ENCODE measurements at regions not wholly inside any gene's neighbourhood (a gene's known extent, or its start where the extent isn't known, plus 50 kb on each side); places are given as distances from the start of the nearest gene placed in this dataset.

DNA sequence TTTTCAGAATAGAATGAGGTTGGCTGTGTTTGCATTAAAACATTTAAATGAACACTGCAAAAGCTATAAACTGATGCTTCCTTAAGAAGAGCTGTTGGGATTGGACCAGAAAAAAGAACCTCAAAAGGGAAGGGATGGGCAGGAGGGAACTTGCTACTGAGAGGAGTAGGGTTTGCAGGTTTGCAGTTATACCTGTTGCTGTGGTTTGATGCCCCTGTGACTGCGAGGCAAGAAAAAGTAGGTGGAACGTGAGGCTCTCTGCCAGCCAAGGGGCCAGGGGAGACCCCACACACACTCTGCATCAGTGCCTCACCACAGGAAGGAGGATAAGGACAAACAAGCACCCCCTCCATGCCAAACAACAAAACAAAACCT lies 197.2 kb downstream of the BCAS1 start:
- intact Hi-C loops (cut with DNase I; ENCODE audit: low total_unique reads) = no loop called here
- in situ Hi-C loops (cut with MboI; ENCODE audit: low sequenced_read_pairs in 4 of 4) = loop anchor here in 1 of 4 donors (10.0 kb wide), 1 partner anchor 308 kb away; no protein-coding TSS in a partner anchor
- DNase-seq (no peak), ATAC-seq (no peak)
- Histone ChIP-seq H3K36me3 (no peaks in the 10 kb centered on the region), H3K27me3 (no peaks in the 10 kb centered on the region), H3K4me3 (no peak overlapping the region), H3K27ac (no peak overlapping the region), H3K9me3 (no peaks in the 10 kb centered on the region), H3K4me1 (peaks cover 0 to 8% of the 10 kb centered on the region in 2 donors)
- TF ChIP-seq POLR2A (IDR thresholded peaks at IDR 0.05) = no peak
- TF ChIP-seq CTCF (IDR thresholded peaks at IDR 0.05 in 4 of 5, conservative IDR thresholded peaks at IDR 0.05 in 1 of 5) = no peak

DNA sequence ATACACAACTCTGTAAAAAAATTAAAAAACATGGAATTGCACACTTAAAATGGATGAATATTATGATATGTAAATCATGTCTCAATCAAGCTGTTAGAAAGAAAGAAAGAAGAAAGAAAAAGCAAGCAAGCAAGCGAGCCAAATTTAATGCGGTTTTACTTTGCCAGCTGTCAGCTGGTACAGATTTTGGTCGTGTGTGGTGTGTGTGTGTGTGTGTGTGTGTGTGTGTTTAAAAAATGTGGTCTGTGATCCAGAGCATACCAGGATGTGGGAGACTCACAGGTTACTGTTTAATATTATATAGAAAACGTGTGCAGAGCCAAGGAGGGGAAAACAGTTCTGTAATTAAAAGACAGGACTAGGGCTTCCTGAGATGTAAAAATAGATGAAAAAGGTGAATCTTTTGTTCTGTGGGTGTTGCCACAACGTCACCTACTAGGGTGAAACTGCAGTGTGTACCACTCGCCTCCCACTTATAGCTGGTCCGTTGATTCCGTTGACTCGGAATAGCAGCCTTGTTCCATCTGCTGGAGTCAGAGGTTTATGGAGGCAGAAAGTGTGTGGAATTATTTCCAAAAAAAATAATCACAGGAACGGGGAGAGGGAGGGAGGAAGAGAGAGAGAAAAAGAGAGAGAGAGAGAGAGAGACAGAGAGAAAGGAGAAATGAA lies 197.7 kb downstream of the BCAS1 start:
- DNase-seq (no peak), ATAC-seq (no peak)
- H3K9me3 ChIP-seq = no peaks in the 10 kb centered on the region
- intact Hi-C loops (cut with DNase I; ENCODE audit: low total_unique reads) = no loop called here
- in situ Hi-C loops (cut with MboI; ENCODE audit: low sequenced_read_pairs in 4 of 4) = loop anchor here in 1 of 4 donors (10.0 kb wide), 1 partner anchor 308 kb away; no protein-coding TSS in a partner anchor
- H3K4me1 ChIP-seq = peaks cover 0 to 8% of the 10 kb centered on the region in 2 donors
- H3K4me3 ChIP-seq = no peak overlapping the region
- H3K36me3 ChIP-seq = no peaks in the 10 kb centered on the region
- TF ChIP-seq POLR2A (IDR thresholded peaks at IDR 0.05) (no peak), CTCF (IDR thresholded peaks at IDR 0.05 in 4 of 5, conservative IDR thresholded peaks at IDR 0.05 in 1 of 5) (no peak)
- H3K27me3 ChIP-seq = no peaks in the 10 kb centered on the region
- no peak overlapping the region for H3K27ac ChIP-seq

DNA sequence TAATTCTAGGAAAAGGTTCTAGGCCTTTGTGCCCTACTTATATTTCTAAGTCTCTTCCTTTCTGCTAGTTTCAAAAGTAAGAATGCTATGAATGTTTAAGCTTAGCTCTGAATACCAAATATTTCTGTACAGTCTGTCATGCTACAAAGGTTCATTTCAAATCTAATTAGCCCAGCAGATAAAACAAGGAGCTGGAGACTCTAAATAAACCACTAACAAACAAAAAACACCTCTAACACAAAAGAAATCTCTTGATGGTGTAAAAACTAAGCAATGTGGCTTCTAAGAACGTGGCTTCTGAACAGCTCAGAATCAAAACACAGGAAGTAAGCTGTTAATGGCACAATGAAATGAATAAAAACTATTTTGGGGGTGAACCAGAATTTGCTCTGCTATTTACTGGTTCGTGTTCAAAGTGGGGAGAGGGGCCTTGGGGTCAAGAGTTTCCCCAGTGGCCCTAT lies 198.3 kb downstream of the BCAS1 start:
- no peak overlapping the region for H3K4me3 ChIP-seq
- intact Hi-C loops (cut with DNase I; ENCODE audit: low total_unique reads) (no loop called here), in situ Hi-C loops (cut with MboI; ENCODE audit: low sequenced_read_pairs in 4 of 4) (loop anchor here in 1 of 4 donors (10.0 kb wide), 1 partner anchor 307 kb away; no protein-coding TSS in a partner anchor)
- ATAC-seq (no peak), DNase-seq (no peak)
- H3K27ac ChIP-seq = no peak overlapping the region
- no peaks in the 10 kb centered on the region for H3K36me3 ChIP-seq
- TF ChIP-seq CTCF (IDR thresholded peaks at IDR 0.05 in 4 of 5, conservative IDR thresholded peaks at IDR 0.05 in 1 of 5) = no peak
- no peak for TF ChIP-seq POLR2A (IDR thresholded peaks at IDR 0.05)
- no peaks in the 10 kb centered on the region for H3K27me3 ChIP-seq
- no peaks in the 10 kb centered on the region for H3K9me3 ChIP-seq
- peaks cover 0 to 13% of the 10 kb centered on the region in 2 donors for H3K4me1 ChIP-seq

DNA sequence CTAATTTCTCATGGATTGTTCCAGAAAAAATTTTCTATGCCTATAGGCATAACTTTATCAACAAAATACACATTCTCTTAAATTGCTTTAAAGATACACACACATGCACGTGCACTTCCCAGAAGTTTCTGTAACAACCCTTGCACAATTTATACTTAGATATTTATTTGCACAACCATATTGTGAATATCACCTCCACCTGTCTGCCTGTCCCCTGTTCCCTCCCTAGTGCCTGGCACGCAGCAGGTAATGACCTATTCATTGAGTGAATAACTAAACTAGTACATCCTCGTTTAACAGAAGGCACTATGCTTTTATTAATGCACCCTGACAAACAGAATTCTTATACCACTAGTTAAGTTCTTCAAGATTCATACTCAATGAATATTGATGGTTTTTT lies 198.9 kb downstream of the BCAS1 start:
- intact Hi-C loops (cut with DNase I; ENCODE audit: low total_unique reads) (no loop called here), in situ Hi-C loops (cut with MboI; ENCODE audit: low sequenced_read_pairs in 4 of 4) (loop anchor here in 1 of 4 donors (10.0 kb wide), 1 partner anchor 307 kb away; no protein-coding TSS in a partner anchor)
- ATAC-seq (no peak), DNase-seq (no peak)
- H3K27ac ChIP-seq = no peak overlapping the region
- TF ChIP-seq POLR2A (IDR thresholded peaks at IDR 0.05) = no peak
- TF ChIP-seq CTCF (IDR thresholded peaks at IDR 0.05 in 4 of 5, conservative IDR thresholded peaks at IDR 0.05 in 1 of 5) = no peak
- peaks cover 0 to 17% of the 10 kb centered on the region in 2 donors for H3K4me1 ChIP-seq
- H3K9me3 ChIP-seq = no peaks in the 10 kb centered on the region
- H3K36me3 ChIP-seq = no peaks in the 10 kb centered on the region
- H3K4me3 ChIP-seq = no peak overlapping the region
- no peaks in the 10 kb centered on the region for H3K27me3 ChIP-seq

All from gastrocnemius medialis (tissue), 4 donors.